Endodermal cell (in vitro differentiated cells): ENCODE measurements at regions not wholly inside any gene's neighbourhood (a gene's known extent, or its start where the extent isn't known, plus 50 kb on each side); places are given as distances from the start of the nearest gene placed in this dataset.

Source experiments
- DNase-seq: peaks from one replicate; pipeline ENCODE4 v3.0.0-alpha.2; 2017
- H3K27ac ChIP-seq: 2 replicates; pipeline ENCODE4 v1.5.1; 2013; ENCODE audit warnings: mild to moderate bottlenecking, low read depth, low read length, moderate library complexity
- H3K27me3 ChIP-seq: 2 replicates; pipeline ENCODE4 v1.6.1; 2013; ENCODE audit warnings: mild to moderate bottlenecking, low read length, moderate library complexity; ENCODE audit not compliant: insufficient read depth, control insufficient read depth, poor library complexity, severe bottlenecking
- H3K36me3 ChIP-seq: 2 replicates; pipeline ENCODE4 v1.7.0; 2013; ENCODE audit warnings: mild to moderate bottlenecking, low read length, moderate library complexity; ENCODE audit not compliant: control insufficient read depth, insufficient read depth
- H3K4me1 ChIP-seq: one replicate; pipeline ENCODE4 v1.7.0; 2013; ENCODE audit warnings: low read length; ENCODE audit not compliant: control insufficient read depth, insufficient read depth
- H3K4me3 ChIP-seq: 2 replicates; pipeline ENCODE4 v1.5.1; 2013; ENCODE audit warnings: mild to moderate bottlenecking, low read length, moderate library complexity
- H3K9ac ChIP-seq: 2 replicates; pipeline ENCODE4 v1.6.1; 2013; ENCODE audit warnings: mild to moderate bottlenecking, low read length, moderate library complexity; ENCODE audit not compliant: poor library complexity, severe bottlenecking; ENCODE audit errors: extremely low read depth
- H3K9me3 ChIP-seq: 2 replicates; pipeline ENCODE4 v1.6.1; 2013; ENCODE audit warnings: mild to moderate bottlenecking, low read length, moderate library complexity; ENCODE audit not compliant: control insufficient read depth
- H3K27ac Mint-ChIP-seq: 2 replicates; pipeline ENCODE4 v1.8.0; 2020; ENCODE audit warnings: mixed read lengths
- H3K27me3 Mint-ChIP-seq: 2 replicates; pipeline ENCODE4 v1.8.0; 2021; ENCODE audit warnings: mild to moderate bottlenecking, mixed read lengths; ENCODE audit not compliant: insufficient read depth
- H3K36me3 Mint-ChIP-seq: 2 replicates; pipeline ENCODE4 v1.8.0; 2020; ENCODE audit warnings: low read depth, mixed read lengths
- H3K4me1 Mint-ChIP-seq: 2 replicates; pipeline ENCODE4 v1.8.0; 2020; ENCODE audit warnings: mixed read lengths
- H3K4me3 Mint-ChIP-seq: 2 replicates; pipeline ENCODE4 v1.8.0; 2020; ENCODE audit warnings: mild to moderate bottlenecking, moderate library complexity, mixed read lengths
- H3K9me3 Mint-ChIP-seq: 2 replicates; pipeline ENCODE4 v1.8.0; 2020; ENCODE audit warnings: mild to moderate bottlenecking, mixed read lengths
- whole genome bisulfite sequencing, 2 experiments: methylation state at CpG; one replicate each; pipeline versions ENCODE4 v1.1.5 to v1.1.7; 2013; ENCODE audit warnings: missing lambda C conversion rate in 2 of 2, mixed read lengths in 1 of 2; ENCODE audit not compliant: insufficient coverage in 1 of 2, insufficient read length in 1 of 2; 5-methylcytosine and 5-hydroxymethylcytosine counted together
- TF ChIP-seq, protein P1 (sequence below): fragments of 200-600 bp; sonication (generic); conservative IDR thresholded peaks from 2 replicates; pipeline ENCODE4 v1.5.0; 2021; ENCODE audit warnings: antibody characterized with exemption, mild to moderate bottlenecking

DNA sequence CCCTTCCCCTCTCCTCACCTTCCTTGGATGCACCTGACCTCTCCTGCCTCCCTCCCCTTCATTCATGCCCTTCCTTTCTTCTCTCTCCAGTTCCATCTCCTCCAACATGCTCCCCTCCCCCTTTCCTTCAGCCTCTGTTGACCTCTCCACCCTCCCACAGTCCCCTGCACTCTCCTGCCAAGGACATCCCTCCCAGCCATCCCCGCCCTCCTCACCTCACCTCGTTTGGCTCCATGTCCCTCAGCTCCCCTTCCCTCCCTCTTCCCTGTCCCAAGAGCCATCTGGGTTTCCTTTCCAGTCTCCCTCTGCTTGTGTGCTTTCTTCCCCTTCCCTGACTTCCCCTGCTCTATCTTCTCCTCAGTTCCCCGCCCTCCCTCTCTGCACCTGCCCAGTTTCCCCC lies 819.7 kb downstream of the KCNJ18 start:
- Histone ChIP-seq H3K9ac (no peak overlapping the region), H3K27ac (no peak overlapping the region), H3K36me3 (no peaks in the 10 kb centered on the region), H3K27me3 (no peaks in the 10 kb centered on the region), H3K4me3 (no peak overlapping the region), H3K4me1 (no peaks in the 10 kb centered on the region), H3K9me3 (peaks cover 34% of the 10 kb centered on the region)
- H3K4me1 Mint-ChIP-seq = no peaks in the 10 kb centered on the region
- H3K27ac Mint-ChIP-seq = no peak overlapping the region
- 47 to 55% methylated on average over 2 to 3 of the region's 3 CpGs for WGBS, 2 experiments
- peaks cover 3% of the 10 kb centered on the region for H3K36me3 Mint-ChIP-seq
- H3K27me3 Mint-ChIP-seq = no peaks in the 10 kb centered on the region
- TF ChIP-seq, protein P1, sequence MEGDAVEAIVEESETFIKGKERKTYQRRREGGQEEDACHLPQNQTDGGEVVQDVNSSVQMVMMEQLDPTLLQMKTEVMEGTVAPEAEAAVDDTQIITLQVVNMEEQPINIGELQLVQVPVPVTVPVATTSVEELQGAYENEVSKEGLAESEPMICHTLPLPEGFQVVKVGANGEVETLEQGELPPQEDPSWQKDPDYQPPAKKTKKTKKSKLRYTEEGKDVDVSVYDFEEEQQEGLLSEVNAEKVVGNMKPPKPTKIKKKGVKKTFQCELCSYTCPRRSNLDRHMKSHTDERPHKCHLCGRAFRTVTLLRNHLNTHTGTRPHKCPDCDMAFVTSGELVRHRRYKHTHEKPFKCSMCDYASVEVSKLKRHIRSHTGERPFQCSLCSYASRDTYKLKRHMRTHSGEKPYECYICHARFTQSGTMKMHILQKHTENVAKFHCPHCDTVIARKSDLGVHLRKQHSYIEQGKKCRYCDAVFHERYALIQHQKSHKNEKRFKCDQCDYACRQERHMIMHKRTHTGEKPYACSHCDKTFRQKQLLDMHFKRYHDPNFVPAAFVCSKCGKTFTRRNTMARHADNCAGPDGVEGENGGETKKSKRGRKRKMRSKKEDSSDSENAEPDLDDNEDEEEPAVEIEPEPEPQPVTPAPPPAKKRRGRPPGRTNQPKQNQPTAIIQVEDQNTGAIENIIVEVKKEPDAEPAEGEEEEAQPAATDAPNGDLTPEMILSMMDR = no peak
- no peak for DNase-seq
- peaks cover 84% of the 10 kb centered on the region for H3K9me3 Mint-ChIP-seq
- no peak overlapping the region for H3K4me3 Mint-ChIP-seq

DNA sequence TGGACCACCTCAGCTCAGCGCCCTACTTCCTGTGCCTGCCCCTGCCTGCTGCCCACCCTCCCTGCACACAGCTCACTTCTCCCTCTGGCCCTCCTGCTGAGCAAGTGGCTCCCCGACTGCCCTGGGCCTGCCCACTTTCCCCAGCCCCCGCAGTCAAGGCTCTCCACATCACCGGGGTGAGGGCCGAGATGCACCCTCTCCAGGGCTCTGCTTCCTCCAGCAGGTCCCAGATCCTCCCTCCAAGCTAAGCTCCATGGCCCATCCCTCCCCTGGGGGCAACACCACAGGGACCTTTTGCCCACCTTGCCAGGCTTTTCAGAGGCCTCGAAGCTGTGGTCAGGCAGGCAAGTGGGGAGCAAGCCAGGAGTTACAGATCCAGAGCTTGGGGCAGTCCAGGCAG lies 820.2 kb downstream of the KCNJ18 start:
- peaks cover 3% of the 10 kb centered on the region for H3K36me3 Mint-ChIP-seq
- H3K27ac Mint-ChIP-seq = no peak overlapping the region

DNA sequence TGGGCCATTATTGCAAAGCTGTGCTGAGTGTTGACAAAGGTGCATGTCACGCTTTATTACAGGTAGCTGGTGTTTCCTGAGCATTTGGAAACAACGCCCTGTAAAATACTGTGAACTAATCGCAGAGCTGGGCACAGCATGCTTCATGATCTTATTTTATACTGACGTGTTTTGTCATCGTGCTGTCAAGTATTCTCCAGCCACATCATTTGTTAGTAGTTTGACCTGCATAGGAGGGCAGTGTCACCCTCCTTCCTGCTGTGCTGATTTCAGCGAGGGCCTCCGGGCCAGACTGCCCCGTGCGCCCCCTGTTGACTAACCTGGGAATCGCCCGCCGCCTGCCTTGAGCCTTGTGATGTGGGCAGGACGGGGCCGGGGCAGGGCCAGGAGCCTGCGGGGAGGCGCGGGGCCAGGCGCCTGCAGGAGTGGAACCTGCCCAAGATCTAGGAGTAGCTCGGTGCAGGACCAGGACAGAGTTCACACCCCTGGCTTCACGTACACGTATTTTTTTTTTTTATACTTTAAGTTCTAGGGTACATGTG lies 820.7 kb downstream of the KCNJ18 start:
- H3K36me3 ChIP-seq = no peaks in the 10 kb centered on the region
- H3K4me3 ChIP-seq = no peak overlapping the region
- TF ChIP-seq, protein P1 = no peak
- no peaks in the 10 kb centered on the region for H3K4me1 ChIP-seq
- no peak for DNase-seq
- peaks cover 32% of the 10 kb centered on the region for H3K9me3 ChIP-seq
- H3K27me3 ChIP-seq = no peaks in the 10 kb centered on the region
- Mint-ChIP-seq H3K4me1 (no peaks in the 10 kb centered on the region), H3K4me3 (no peak overlapping the region), H3K9me3 (peaks cover 85% of the 10 kb centered on the region), H3K27me3 (no peaks in the 10 kb centered on the region), H3K36me3 (peaks cover 3% of the 10 kb centered on the region), H3K27ac (no peak overlapping the region)
- no peak overlapping the region for H3K9ac ChIP-seq
- H3K27ac ChIP-seq = no peak overlapping the region
- WGBS, 2 experiments = 86 to 87% methylated on average over 19 to 21 of the region's 21 CpGs

More for the DNA sequence above, 820.2 kb downstream of the KCNJ18 start:
- Histone ChIP-seq H3K27me3 (no peaks in the 10 kb centered on the region), H3K27ac (no peak overlapping the region), H3K4me3 (no peak overlapping the region), H3K36me3 (no peaks in the 10 kb centered on the region), H3K4me1 (no peaks in the 10 kb centered on the region), H3K9ac (no peak overlapping the region), H3K9me3 (peaks cover 31% of the 10 kb centered on the region)
- Mint-ChIP-seq H3K4me1 (no peaks in the 10 kb centered on the region), H3K27me3 (no peaks in the 10 kb centered on the region), H3K9me3 (peaks cover 84% of the 10 kb centered on the region), H3K4me3 (no peak overlapping the region)
- WGBS, 2 experiments = 93 to 95% methylated on average over 4 to 6 of the region's 6 CpGs
- no peak for DNase-seq
- TF ChIP-seq, protein P1 = no peak
